B cell (primary cell): ENCODE measurements at regions not wholly inside any gene's neighbourhood (a gene's known extent, or its start where the extent isn't known, plus 50 kb on each side); places are given as distances from the start of the nearest gene placed in this dataset.

Experiments
- EZH2 ChIP-seq: IDR thresholded peaks from 2 replicates; pipeline ENCODE4 v1.6.1; 2012; ENCODE audit warnings: borderline replicate concordance, low read depth, mild to moderate bottlenecking, moderate library complexity, low read length; ENCODE audit not compliant: insufficient read depth, poor library complexity, severe bottlenecking
- TF ChIP-seq, protein P1 (sequence below): fragments of 200-600 bp; IDR thresholded peaks from one replicate; pipeline ENCODE4 v1.8.0; 2022; ENCODE audit warnings: antibody characterized with exemption, mild to moderate bottlenecking

DNA sequence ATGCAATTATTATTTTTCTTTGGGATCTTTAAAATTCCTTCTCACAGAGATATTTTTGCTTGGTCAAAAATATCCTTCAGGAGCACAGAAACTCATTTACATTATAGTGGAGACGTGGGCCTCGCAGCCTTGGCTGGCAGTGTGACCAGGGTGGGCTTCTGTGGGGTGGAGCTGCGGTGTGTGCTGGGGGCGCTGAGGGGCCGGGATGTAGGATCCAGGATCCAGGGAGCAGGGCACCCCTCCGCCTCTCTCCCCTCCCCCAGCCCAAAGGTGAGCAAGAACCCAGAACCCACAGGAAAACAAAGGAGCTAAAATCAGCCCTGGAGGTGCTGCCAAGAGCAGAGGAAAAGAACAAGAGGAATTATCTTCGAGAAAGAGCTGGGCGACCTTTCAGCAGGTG, 79.1 kb upstream of the OLFM1 start:
- TF ChIP-seq, protein P1, sequence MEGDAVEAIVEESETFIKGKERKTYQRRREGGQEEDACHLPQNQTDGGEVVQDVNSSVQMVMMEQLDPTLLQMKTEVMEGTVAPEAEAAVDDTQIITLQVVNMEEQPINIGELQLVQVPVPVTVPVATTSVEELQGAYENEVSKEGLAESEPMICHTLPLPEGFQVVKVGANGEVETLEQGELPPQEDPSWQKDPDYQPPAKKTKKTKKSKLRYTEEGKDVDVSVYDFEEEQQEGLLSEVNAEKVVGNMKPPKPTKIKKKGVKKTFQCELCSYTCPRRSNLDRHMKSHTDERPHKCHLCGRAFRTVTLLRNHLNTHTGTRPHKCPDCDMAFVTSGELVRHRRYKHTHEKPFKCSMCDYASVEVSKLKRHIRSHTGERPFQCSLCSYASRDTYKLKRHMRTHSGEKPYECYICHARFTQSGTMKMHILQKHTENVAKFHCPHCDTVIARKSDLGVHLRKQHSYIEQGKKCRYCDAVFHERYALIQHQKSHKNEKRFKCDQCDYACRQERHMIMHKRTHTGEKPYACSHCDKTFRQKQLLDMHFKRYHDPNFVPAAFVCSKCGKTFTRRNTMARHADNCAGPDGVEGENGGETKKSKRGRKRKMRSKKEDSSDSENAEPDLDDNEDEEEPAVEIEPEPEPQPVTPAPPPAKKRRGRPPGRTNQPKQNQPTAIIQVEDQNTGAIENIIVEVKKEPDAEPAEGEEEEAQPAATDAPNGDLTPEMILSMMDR: no peak
- no peak for TF ChIP-seq EZH2
